Natural killer cell (primary cell): ENCODE measurements at regions not wholly inside any gene's neighbourhood (a gene's known extent, or its start where the extent isn't known, plus 50 kb on each side); places are given as distances from the start of the nearest gene placed in this dataset.

ENCODE experiments used
- ATAC-seq, 3 donors: fragments of 150-1000 bp in 2 of 3; fragments of 200-7000 bp in 1 of 3; cut with Tn5 transposase; 1 replicate in 1 of 3; 2 replicates in 2 of 3; pipeline ENCODE4 v1.10.0; 2021; ENCODE audit warnings: mild to moderate bottlenecking in 2 of 3, moderate library complexity in 2 of 3
- DNase-seq, 2 donors: peaks; one replicate each; pipeline versions ENCODE4 v3.0.0 to v3.0.0-alpha.2; 2013 to 2021; ENCODE audit warnings: mixed read lengths in 1 of 2
- H3K27ac ChIP-seq: one replicate; pipeline ENCODE4 v1.5.1; 2013; ENCODE audit warnings: mild to moderate bottlenecking, low read length
- H3K27me3 ChIP-seq: one replicate; pipeline ENCODE4 v1.6.1; 2013; ENCODE audit warnings: low read length; ENCODE audit not compliant: control insufficient read depth, insufficient read depth
- H3K36me3 ChIP-seq: one replicate; pipeline ENCODE4 v1.6.1; 2013; ENCODE audit warnings: low read length; ENCODE audit not compliant: control insufficient read depth, insufficient read depth
- H3K4me1 ChIP-seq: one replicate; pipeline ENCODE4 v1.6.1; 2013; ENCODE audit warnings: low read length; ENCODE audit not compliant: control insufficient read depth, insufficient read depth
- H3K4me3 ChIP-seq: one replicate; pipeline ENCODE4 v1.5.1; 2013; ENCODE audit warnings: low read length
- H3K9me3 ChIP-seq: one replicate; pipeline ENCODE4 v1.6.1; 2013; ENCODE audit warnings: low read length; ENCODE audit not compliant: control insufficient read depth, insufficient read depth
- H3K27ac Mint-ChIP-seq, 2 donors: one replicate each; pipeline ENCODE4 v1.8.0; 2022; ENCODE audit warnings: mild to moderate bottlenecking in 2 of 2, mixed read lengths in 2 of 2, moderate library complexity in 1 of 2
- H3K27me3 Mint-ChIP-seq, 2 donors: one replicate each; pipeline ENCODE4 v1.8.0; 2022; ENCODE audit warnings: low read depth in 2 of 2, mixed read lengths in 2 of 2
- H3K36me3 Mint-ChIP-seq: one replicate; pipeline ENCODE4 v1.8.0; 2022; ENCODE audit warnings: mixed read lengths
- H3K4me1 Mint-ChIP-seq, 2 donors: one replicate each; pipeline ENCODE4 v1.8.0; 2022; ENCODE audit warnings: mixed read lengths in 2 of 2
- H3K4me3 Mint-ChIP-seq: one replicate; pipeline ENCODE4 v1.8.0; 2022; ENCODE audit warnings: mild to moderate bottlenecking, moderate library complexity, mixed read lengths
- H3K9me3 Mint-ChIP-seq, 2 donors: one replicate each; pipeline ENCODE4 v1.8.0; 2022; ENCODE audit warnings: mixed read lengths in 2 of 2
- WGBS: methylation state at CpG from one replicate; pipeline ENCODE4 v1.1.7; 2013; ENCODE audit warnings: missing lambda C conversion rate; ENCODE audit not compliant: insufficient coverage; 5-methylcytosine and 5-hydroxymethylcytosine counted together
- intact Hi-C: fragments of 100-400 bp; cut with micrococcal nuclease; formaldehyde crosslinking; loops from one replicate; pipeline ENCODE4 v1.14.2; 2022
- TF ChIP-seq, protein P1 (sequence below): fragments of 200-600 bp; IDR thresholded peaks from one replicate; pipeline ENCODE4 v1.8.0; 2022; ENCODE audit warnings: antibody characterized with exemption

DNA sequence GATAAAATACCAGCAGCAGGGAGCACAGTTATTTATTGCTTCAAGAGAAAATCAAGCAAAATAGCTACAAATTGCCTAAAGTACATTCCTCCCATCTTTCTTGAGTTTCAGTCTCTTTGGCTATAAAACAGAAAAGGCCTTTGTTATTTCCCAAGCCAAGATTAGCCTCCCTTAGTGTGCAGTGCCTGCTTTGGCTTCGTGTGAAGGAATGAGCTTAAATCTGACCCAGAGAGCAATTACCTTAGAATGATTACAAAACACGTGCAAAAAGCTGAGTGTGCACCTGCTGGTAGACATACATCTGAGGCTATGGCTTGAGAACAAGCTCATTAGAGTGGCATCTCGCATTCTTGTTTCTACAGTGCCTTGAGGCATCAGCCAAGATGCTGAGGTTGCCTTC is 250.8 kb downstream of the C4orf33 start:
- no peak overlapping the region for H3K27ac ChIP-seq
- no peaks in the 10 kb centered on the region for H3K9me3 ChIP-seq
- WGBS = 84% methylated on average over 3 of the region's 3 CpGs
- H3K27me3 Mint-ChIP-seq = no peaks in the 10 kb centered on the region
- intact Hi-C loops = no loop called here
- ATAC-seq (no peak), DNase-seq (no peak)
- H3K27me3 ChIP-seq = no peaks in the 10 kb centered on the region
- no peaks in the 10 kb centered on the region for H3K9me3 Mint-ChIP-seq
- no peaks in the 10 kb centered on the region for H3K4me1 Mint-ChIP-seq
- no peaks in the 10 kb centered on the region for H3K36me3 ChIP-seq
- TF ChIP-seq, protein P1, sequence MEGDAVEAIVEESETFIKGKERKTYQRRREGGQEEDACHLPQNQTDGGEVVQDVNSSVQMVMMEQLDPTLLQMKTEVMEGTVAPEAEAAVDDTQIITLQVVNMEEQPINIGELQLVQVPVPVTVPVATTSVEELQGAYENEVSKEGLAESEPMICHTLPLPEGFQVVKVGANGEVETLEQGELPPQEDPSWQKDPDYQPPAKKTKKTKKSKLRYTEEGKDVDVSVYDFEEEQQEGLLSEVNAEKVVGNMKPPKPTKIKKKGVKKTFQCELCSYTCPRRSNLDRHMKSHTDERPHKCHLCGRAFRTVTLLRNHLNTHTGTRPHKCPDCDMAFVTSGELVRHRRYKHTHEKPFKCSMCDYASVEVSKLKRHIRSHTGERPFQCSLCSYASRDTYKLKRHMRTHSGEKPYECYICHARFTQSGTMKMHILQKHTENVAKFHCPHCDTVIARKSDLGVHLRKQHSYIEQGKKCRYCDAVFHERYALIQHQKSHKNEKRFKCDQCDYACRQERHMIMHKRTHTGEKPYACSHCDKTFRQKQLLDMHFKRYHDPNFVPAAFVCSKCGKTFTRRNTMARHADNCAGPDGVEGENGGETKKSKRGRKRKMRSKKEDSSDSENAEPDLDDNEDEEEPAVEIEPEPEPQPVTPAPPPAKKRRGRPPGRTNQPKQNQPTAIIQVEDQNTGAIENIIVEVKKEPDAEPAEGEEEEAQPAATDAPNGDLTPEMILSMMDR = no peak
- H3K4me3 ChIP-seq = no peak overlapping the region
- H3K4me1 ChIP-seq = no peaks in the 10 kb centered on the region
- H3K36me3 Mint-ChIP-seq = no peaks in the 10 kb centered on the region
- no peak overlapping the region for H3K4me3 Mint-ChIP-seq
- H3K27ac Mint-ChIP-seq = no peak overlapping the region

- Histone ChIP-seq H3K4me3 (no peak overlapping the region), H3K36me3 (no peaks in the 10 kb centered on the region), H3K27me3 (no peaks in the 10 kb centered on the region), H3K4me1 (no peaks in the 10 kb centered on the region), H3K27ac (no peak overlapping the region), H3K9me3 (no peaks in the 10 kb centered on the region)
- DNase-seq = no peak
- TF ChIP-seq, protein P1 = no peak
- Mint-ChIP-seq H3K9me3 (no peaks in the 10 kb centered on the region), H3K4me1 (no peaks in the 10 kb centered on the region), H3K36me3 (no peaks in the 10 kb centered on the region), H3K27me3 (peaks cover 3 to 14% of the 10 kb centered on the region in 2 donors), H3K27ac (no peak overlapping the region), H3K4me3 (no peak overlapping the region)
- intact Hi-C loops = no loop called here
- ATAC-seq = no peak
- 83% methylated on average over 5 of the region's 8 CpGs for WGBS
Observed at GRCh38 chr4:129350834-129351721, 255.1 kb downstream of the C4orf33 start.

- H3K9me3 Mint-ChIP-seq = no peaks in the 10 kb centered on the region
- Histone ChIP-seq H3K27me3 (no peaks in the 10 kb centered on the region), H3K9me3 (no peaks in the 10 kb centered on the region), H3K4me1 (no peaks in the 10 kb centered on the region), H3K36me3 (no peaks in the 10 kb centered on the region), H3K27ac (no peak overlapping the region), H3K4me3 (no peak overlapping the region)
- TF ChIP-seq, protein P1 = no peak
- H3K27me3 Mint-ChIP-seq = peaks cover 3 to 16% of the 10 kb centered on the region in 2 donors
- H3K4me3 Mint-ChIP-seq = no peak overlapping the region
- intact Hi-C loops = no loop called here
- no peaks in the 10 kb centered on the region for H3K36me3 Mint-ChIP-seq
- no peak overlapping the region for H3K27ac Mint-ChIP-seq
- 76% methylated on average over 3 of the region's 4 CpGs for WGBS
- no peak for DNase-seq
- ATAC-seq = no peak
- no peaks in the 10 kb centered on the region for H3K4me1 Mint-ChIP-seq
Observed at GRCh38 chr4:129352480-129352879, 256.5 kb downstream of the C4orf33 start.

GRCh38 chr4:129353490-129353889 is 257.5 kb downstream of the C4orf33 start:
- Histone ChIP-seq H3K4me1 (no peaks in the 10 kb centered on the region), H3K27me3 (no peaks in the 10 kb centered on the region), H3K36me3 (no peaks in the 10 kb centered on the region), H3K4me3 (no peak overlapping the region), H3K9me3 (no peaks in the 10 kb centered on the region), H3K27ac (no peak overlapping the region)
- no peaks in the 10 kb centered on the region for H3K9me3 Mint-ChIP-seq
- no peak for ATAC-seq
- H3K4me3 Mint-ChIP-seq = no peak overlapping the region
- H3K4me1 Mint-ChIP-seq = no peaks in the 10 kb centered on the region
- TF ChIP-seq, protein P1 = no peak
- no peaks in the 10 kb centered on the region for H3K36me3 Mint-ChIP-seq
- 100% methylated on average over 1 of the region's 1 CpG for WGBS
- peaks cover 3 to 24% of the 10 kb centered on the region in 2 donors for H3K27me3 Mint-ChIP-seq
- DNase-seq = no peak
- H3K27ac Mint-ChIP-seq = no peak overlapping the region
- intact Hi-C loops = no loop called here
